Cardiac septum (tissue), 1 donor: ENCODE measurements at regions not wholly inside any gene's neighbourhood (a gene's known extent, or its start where the extent isn't known, plus 50 kb on each side); places are given as distances from the start of the nearest gene placed in this dataset.

Experiments used
- DNase-seq: peaks from one replicate; pipeline ENCODE4 v3.0.0-alpha.2; 2020; ENCODE audit warnings: low spot score
- intact Hi-C: fragments of 100-400 bp; cut with DNase I; formaldehyde crosslinking; loops from one replicate; pipeline ENCODE4 v1.14.0; 2022
- donor health status: DM: no; HTN: no; CAD: no.

DNA sequence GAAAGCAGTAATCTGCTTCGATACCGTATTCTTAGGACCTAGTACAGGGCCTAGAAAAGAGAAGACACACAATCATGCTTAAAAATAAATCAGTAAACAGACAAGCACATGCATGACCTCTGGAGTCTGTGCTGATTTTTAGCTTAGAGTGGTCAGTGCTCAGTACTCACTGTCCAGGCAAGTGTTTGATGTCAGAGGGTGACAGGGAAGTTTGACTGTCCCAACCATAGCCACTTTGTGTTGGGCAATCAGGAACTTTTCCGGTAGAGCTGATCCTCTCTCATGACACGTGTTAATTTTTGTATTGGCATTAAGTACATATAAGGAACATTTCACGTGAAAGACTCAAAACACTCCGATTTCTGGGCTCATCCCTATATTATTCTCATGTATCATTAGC is 464.7 kb upstream of the KLF4 start:
- DNase-seq: no peak
- intact Hi-C loops: no loop called here

DNA sequence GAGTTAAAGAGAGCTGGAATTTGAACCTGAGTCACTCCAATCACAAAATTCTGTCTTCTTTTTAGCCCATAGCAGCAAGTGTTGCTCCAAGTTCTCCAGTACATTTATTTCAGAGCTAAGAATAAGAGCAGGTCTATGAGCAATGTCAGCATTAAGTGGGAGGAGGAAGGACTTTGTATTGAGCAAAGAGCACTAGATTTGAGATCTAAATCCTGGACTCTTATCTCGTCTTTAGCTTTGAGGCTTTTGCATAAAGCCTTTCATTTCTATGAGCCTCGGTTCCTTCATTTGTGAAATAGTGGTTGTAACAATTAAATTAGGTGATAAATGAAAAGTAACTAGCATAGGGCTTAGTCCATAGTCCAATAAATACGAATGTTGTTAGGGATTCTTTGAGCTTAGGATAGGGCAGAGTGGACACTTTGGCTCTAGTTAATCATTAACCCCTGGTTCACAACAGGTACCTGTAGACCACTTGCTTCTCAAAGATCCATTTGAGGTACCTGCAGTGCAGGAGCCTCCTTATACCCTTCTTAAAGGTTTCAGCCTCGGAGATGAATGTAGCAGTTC is 464.1 kb upstream of the KLF4 start:
- DNase-seq: no peak
- intact Hi-C loops: no loop called here

DNA sequence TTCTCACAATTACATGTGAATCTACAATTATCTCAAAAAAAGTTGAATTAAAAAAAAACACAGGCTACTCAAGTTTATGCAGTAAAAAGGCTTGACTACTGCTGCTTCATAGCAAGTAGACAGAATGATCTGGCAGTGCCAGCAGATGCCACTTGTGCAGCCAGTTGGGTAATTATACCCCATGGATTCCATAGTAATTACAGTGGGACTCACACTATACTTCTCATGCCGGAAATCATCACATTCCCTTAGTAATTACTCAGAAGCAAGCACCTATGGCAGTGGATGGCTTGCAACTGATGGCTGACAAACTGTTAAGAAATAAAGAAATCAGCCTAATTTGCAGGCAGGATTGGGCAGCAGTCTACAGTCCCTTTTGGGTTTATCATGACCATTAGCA is 463.2 kb upstream of the KLF4 start:
- intact Hi-C loops: no loop called here
- no peak for DNase-seq

GRCh38 chr9:107951511-107951910 is 461.9 kb upstream of the KLF4 start:
- intact Hi-C loops: no loop called here
- no peak for DNase-seq

- intact Hi-C loops: no loop called here
- no peak for DNase-seq
Measured at GRCh38 chr9:107949061-107949460, 459.5 kb upstream of the KLF4 start.

- intact Hi-C loops: no loop called here
- no peak for DNase-seq
Measured at GRCh38 chr9:107948601-107949000, 459.0 kb upstream of the KLF4 start.

DNA sequence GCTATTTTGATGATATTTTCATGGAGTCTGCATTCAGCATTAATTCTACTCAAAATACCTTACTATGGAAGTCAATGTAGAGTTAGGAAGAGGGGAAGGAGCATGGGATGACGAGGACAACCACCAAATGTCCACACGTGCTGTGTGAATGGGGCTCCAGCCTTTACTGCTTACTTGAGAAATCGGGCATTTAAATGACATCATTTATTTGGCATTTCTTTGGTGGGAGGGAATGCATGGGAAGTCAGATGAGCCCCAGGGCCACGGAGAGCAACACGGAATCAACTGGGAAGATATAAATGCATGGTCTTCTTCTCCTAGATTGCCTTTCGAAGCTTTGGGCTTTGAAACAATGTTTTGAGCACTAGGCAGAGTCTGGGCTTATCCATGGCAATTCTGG is 458.5 kb upstream of the KLF4 start:
- intact Hi-C loops: no loop called here
- DNase-seq: no peak

- intact Hi-C loops: no loop called here
- no peak for DNase-seq
Measured at GRCh38 chr9:107946364-107947141, 457.0 kb upstream of the KLF4 start.

DNA sequence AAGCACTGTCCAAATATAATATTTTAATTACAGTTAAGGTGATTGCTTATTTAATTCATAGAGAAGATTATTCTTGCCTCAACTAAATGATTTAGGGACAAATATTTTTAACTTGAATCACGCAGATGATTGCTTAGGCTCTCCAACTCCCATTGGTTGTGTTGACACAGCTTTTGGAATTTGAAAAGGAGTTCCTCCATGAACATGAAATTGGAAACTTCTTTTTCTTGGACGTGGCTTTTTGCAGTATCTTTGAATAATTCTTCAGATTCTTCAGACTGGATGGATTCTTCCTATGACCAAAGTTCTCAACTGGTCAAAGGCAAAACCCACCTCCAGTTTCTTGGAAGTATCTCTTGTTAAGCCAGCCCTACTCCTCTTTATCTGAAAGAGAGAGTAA is 456.4 kb upstream of the KLF4 start:
- intact Hi-C loops: no loop called here

GRCh38 chr9:107945493-107945892 is 455.9 kb upstream of the KLF4 start:
- intact Hi-C loops: no loop called here
- no peak for DNase-seq

More for the DNA sequence above, 456.4 kb upstream of the KLF4 start:
- no peak for DNase-seq

GRCh38 chr9:107944387-107944786 is 454.8 kb upstream of the KLF4 start:
- no peak for DNase-seq
- intact Hi-C loops: no loop called here

GRCh38 chr9:107943901-107944300 is 454.3 kb upstream of the KLF4 start:
- no peak for DNase-seq
- intact Hi-C loops: no loop called here

GRCh38 chr9:107942856-107943255 is 453.3 kb upstream of the KLF4 start:
- no peak for DNase-seq
- intact Hi-C loops: no loop called here

GRCh38 chr9:107942291-107942690 is 452.7 kb upstream of the KLF4 start:
- DNase-seq: no peak
- intact Hi-C loops: no loop called here

- DNase-seq: no peak
- intact Hi-C loops: no loop called here
Measured at GRCh38 chr9:107940616-107941595, 451.3 kb upstream of the KLF4 start.

DNA sequence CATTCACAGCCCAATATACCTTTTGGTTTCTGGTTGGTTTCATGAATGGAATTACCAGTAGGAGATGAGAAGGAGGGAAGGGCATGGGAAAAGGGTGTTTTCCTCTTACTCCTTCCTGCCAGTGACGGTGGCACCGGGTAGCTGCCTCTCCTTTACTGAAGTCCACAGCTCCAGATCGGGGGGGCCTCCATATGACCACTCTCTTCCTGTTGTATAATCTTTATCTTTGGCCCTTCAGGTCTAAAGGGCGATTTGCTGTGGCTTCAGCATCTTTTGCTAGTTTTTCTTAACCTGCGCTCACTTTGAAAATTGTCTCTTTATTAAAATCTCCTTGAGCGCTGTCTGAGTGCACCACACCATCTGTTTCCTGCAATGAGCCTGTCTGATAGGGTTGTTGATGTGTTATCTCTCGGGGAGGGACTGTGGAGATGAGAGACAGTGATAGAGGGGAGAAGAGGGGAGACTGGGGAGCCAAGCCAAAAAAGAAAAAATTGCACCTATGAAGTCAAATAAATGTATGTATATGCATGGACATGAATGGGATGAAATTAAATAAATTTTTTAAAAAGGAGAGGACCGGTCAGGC is 449.3 kb upstream of the KLF4 start:
- no peak for DNase-seq
- intact Hi-C loops: no loop called here

GRCh38 chr9:107935931-107936330 is 446.4 kb upstream of the KLF4 start:
- no peak for DNase-seq
- intact Hi-C loops: no loop called here

DNA sequence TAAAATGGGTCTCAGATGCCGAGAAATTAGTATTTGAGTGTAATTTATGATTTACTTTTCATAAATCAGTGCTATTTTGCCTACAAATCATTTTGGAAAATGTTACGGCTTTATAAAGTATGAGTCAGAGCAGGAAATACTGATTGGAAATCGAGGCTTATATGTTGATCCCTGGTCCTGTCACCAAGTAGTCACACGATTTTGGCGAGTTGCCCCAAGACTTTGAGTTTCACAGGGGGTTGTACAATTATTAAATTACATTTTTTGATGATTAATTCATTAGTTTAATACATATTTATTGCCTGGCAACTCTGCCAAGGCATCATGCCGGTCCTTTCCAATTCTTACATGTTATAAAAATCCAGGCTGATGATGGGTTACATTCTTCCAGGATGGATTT is 443.9 kb upstream of the KLF4 start:
- DNase-seq: no peak
- intact Hi-C loops: no loop called here

GRCh38 chr9:107933097-107933496 is 443.5 kb upstream of the KLF4 start:
- no peak for DNase-seq
- intact Hi-C loops: no loop called here

DNA sequence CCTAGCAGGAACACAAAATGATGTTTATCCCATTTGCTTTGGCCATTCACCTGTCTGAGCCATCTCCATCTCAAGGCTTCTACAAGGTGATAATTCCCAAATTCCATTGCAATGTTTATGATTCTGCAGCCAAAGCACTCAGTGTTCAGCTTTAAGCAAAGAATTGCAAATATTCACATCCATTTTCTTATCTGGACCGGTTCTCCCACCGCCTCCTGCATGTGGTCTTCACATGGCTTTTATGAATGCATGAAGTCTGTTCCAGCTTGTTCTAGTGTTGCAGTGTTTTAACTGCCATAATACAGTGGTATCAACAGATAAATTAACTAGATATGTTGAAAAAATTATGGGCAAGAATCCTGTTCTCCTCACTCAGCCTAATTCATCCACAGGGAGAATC is 443.0 kb upstream of the KLF4 start:
- DNase-seq: no peak
- intact Hi-C loops: no loop called here
